Neural cell (in vitro differentiated cells): ENCODE measurements at regions not wholly inside any gene's neighbourhood (a gene's known extent, or its start where the extent isn't known, plus 50 kb on each side); places are given as distances from the start of the nearest gene placed in this dataset.

ENCODE experiments used
- H2AFZ ChIP-seq: fragments of 200-600, 300-800 bp; sonication (generic), shearing (Covaris generic); 2 replicates; pipeline ENCODE4 v1.6.0; 2014; ENCODE audit warnings: low read depth, mild to moderate bottlenecking, antibody characterized with exemption, low read length, moderate library complexity
- H3F3A ChIP-seq: fragments of 200-600 bp; shearing (Covaris generic); 2 replicates; pipeline ENCODE4 v1.6.1; 2016; ENCODE audit warnings: mild to moderate bottlenecking, moderate library complexity, mixed read lengths, antibody characterized with exemption, low read length; ENCODE audit not compliant: insufficient read depth, poor library complexity, severe bottlenecking
- H3K27ac ChIP-seq: fragments of 200-600, 300-800 bp; sonication (generic), shearing (Covaris generic); 2 replicates; pipeline ENCODE4 v1.5.1; 2014; ENCODE audit warnings: mild to moderate bottlenecking, low read length, moderate library complexity
- H3K27me3 ChIP-seq: fragments of 300-800, 200-600 bp; sonication (generic), shearing (Covaris generic); 2 replicates; pipeline ENCODE4 v1.6.0; 2014; ENCODE audit warnings: mild to moderate bottlenecking, low read depth, low read length, moderate library complexity; ENCODE audit not compliant: insufficient read depth
- H3K36me3 ChIP-seq: fragments of 300-800, 200-600 bp; sonication (generic), shearing (Covaris generic); 2 replicates; pipeline ENCODE4 v1.5.1; 2014; ENCODE audit warnings: mild to moderate bottlenecking, antibody characterized with exemption, low read length, moderate library complexity; ENCODE audit not compliant: insufficient read depth
- H3K4me2 ChIP-seq: fragments of 300-800, 200-600 bp; sonication (generic), shearing (Covaris generic); 2 replicates; pipeline ENCODE4 v1.6.0; 2014; ENCODE audit warnings: mild to moderate bottlenecking, low read length
- H3K4me3 ChIP-seq: fragments of 300-800, 200-600 bp; sonication (generic), shearing (Covaris generic); 2 replicates; pipeline ENCODE4 v1.5.1; 2014; ENCODE audit warnings: mild to moderate bottlenecking, low read length, moderate library complexity
- H3K79me2 ChIP-seq: fragments of 200-600 bp; shearing (Covaris generic); replicated peaks from 2 replicates; pipeline ENCODE4 v1.6.0; 2014; ENCODE audit warnings: mild to moderate bottlenecking, low read length, moderate library complexity; ENCODE audit not compliant: insufficient read depth
- H3K9ac ChIP-seq: fragments of 300-800, 200-600 bp; sonication (generic), shearing (Covaris generic); 2 replicates; pipeline ENCODE4 v1.6.1; 2016; ENCODE audit warnings: mild to moderate bottlenecking, low read length, mixed read lengths
- H3K9me2 ChIP-seq: fragments of 200-600 bp; shearing (Covaris generic); 2 replicates; pipeline ENCODE4 v1.6.1; 2016; ENCODE audit warnings: mild to moderate bottlenecking, low read length, mixed read lengths; ENCODE audit not compliant: insufficient read depth
- H3K9me3 ChIP-seq: fragments of 200-600, 300-800 bp; sonication (generic), shearing (Covaris generic); 2 replicates; pipeline ENCODE4 v1.6.1; 2016; ENCODE audit warnings: mild to moderate bottlenecking, mixed run types, low read length, moderate library complexity, mixed read lengths
- H4K20me1 ChIP-seq: fragments of 200-600 bp; shearing (Covaris generic); 2 replicates; pipeline ENCODE4 v1.6.1; 2016; ENCODE audit warnings: mild to moderate bottlenecking, mixed run types; ENCODE audit not compliant: insufficient read depth
- EP300 ChIP-seq: fragments of 450-650 bp; conservative IDR thresholded peaks from 2 replicates; pipeline ENCODE4 v1.6.1; 2014; ENCODE audit warnings: antibody characterized with exemption, mild to moderate bottlenecking, moderate library complexity; ENCODE audit not compliant: poor library complexity, severe bottlenecking
- EZH2 ChIP-seq: fragments of 200-600, 300-800 bp; shearing (Covaris generic), sonication (generic); IDR thresholded peaks from 2 replicates; pipeline ENCODE4 v1.6.1; 2014; ENCODE audit warnings: antibody characterized with exemption, low read length, borderline replicate concordance, mild to moderate bottlenecking; ENCODE audit not compliant: insufficient read depth, poor library complexity, severe bottlenecking
- MXI1 ChIP-seq: fragments of 450-650 bp; conservative IDR thresholded peaks from 2 replicates; pipeline ENCODE4 v1.6.1; 2014; ENCODE audit warnings: antibody characterized with exemption, mild to moderate bottlenecking; ENCODE audit not compliant: poor library complexity, severe bottlenecking
- POLR2AphosphoS5 ChIP-seq: IDR thresholded peaks from 2 replicates; pipeline ENCODE4 v1.6.1; 2012
- RAD21 ChIP-seq: fragments of 450-650 bp; conservative IDR thresholded peaks from 2 replicates; pipeline ENCODE4 v1.6.1; 2014; ENCODE audit warnings: antibody characterized with exemption, mild to moderate bottlenecking, moderate library complexity
- SMC3 ChIP-seq: fragments of 450-650 bp; conservative IDR thresholded peaks from 2 replicates; pipeline ENCODE4 v1.6.1; 2014; ENCODE audit warnings: antibody characterized with exemption, mild to moderate bottlenecking, moderate library complexity; ENCODE audit not compliant: poor library complexity
- TAF1 ChIP-seq: IDR thresholded peaks from 2 replicates; pipeline ENCODE4 v1.6.1; 2012; ENCODE audit warnings: low read depth
- TF ChIP-seq, protein P1 (sequence below): IDR thresholded peaks from 2 replicates; pipeline ENCODE4 v1.6.1; 2012; ENCODE audit warnings: borderline replicate concordance
- TF ChIP-seq, protein P2 (sequence below): fragments of 450-650 bp; IDR thresholded peaks from 2 replicates; pipeline ENCODE4 v1.5.1; 2014; ENCODE audit warnings: antibody characterized with exemption, mild to moderate bottlenecking, moderate library complexity; ENCODE audit not compliant: poor library complexity, severe bottlenecking

DNA sequence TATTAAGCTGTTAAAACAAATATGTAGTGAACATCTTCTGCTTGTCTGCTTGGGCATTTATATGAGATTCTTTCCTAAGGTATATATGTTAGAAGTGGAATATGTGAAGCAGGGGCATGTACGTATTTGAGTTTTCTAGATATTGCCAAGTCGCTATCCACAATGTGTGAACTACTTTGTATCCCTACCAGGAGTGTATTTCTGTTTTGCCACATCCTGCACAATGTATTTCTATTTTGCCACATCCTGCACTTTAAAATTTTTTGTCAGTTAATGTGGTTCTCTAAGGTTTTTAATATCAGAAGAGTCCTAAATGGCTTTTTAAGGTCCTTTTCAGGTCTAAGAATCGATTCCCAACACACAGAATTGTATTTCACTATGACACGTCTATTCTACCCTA is 141.7 kb upstream of the ATP5MC3 start:
- no peaks in the 10 kb centered on the region for H3K9me3 ChIP-seq
- H4K20me1 ChIP-seq = no peaks in the 10 kb centered on the region
- H3K27ac ChIP-seq = no peak overlapping the region
- H3K4me3 ChIP-seq = no peak overlapping the region
- H3K9me2 ChIP-seq = no peaks in the 10 kb centered on the region
- H3K79me2 ChIP-seq = no peaks in the 10 kb centered on the region
- no peaks in the 10 kb centered on the region for H3K27me3 ChIP-seq
- TF ChIP-seq MXI1 (no peak), TAF1 (no peak), POLR2AphosphoS5 (no peak), SMC3 (no peak), EP300 (no peak), RAD21 (no peak), EZH2 (no peak)
- TF ChIP-seq, protein P1, sequence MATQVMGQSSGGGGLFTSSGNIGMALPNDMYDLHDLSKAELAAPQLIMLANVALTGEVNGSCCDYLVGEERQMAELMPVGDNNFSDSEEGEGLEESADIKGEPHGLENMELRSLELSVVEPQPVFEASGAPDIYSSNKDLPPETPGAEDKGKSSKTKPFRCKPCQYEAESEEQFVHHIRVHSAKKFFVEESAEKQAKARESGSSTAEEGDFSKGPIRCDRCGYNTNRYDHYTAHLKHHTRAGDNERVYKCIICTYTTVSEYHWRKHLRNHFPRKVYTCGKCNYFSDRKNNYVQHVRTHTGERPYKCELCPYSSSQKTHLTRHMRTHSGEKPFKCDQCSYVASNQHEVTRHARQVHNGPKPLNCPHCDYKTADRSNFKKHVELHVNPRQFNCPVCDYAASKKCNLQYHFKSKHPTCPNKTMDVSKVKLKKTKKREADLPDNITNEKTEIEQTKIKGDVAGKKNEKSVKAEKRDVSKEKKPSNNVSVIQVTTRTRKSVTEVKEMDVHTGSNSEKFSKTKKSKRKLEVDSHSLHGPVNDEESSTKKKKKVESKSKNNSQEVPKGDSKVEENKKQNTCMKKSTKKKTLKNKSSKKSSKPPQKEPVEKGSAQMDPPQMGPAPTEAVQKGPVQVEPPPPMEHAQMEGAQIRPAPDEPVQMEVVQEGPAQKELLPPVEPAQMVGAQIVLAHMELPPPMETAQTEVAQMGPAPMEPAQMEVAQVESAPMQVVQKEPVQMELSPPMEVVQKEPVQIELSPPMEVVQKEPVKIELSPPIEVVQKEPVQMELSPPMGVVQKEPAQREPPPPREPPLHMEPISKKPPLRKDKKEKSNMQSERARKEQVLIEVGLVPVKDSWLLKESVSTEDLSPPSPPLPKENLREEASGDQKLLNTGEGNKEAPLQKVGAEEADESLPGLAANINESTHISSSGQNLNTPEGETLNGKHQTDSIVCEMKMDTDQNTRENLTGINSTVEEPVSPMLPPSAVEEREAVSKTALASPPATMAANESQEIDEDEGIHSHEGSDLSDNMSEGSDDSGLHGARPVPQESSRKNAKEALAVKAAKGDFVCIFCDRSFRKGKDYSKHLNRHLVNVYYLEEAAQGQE = no peak
- TF ChIP-seq, protein P2, sequence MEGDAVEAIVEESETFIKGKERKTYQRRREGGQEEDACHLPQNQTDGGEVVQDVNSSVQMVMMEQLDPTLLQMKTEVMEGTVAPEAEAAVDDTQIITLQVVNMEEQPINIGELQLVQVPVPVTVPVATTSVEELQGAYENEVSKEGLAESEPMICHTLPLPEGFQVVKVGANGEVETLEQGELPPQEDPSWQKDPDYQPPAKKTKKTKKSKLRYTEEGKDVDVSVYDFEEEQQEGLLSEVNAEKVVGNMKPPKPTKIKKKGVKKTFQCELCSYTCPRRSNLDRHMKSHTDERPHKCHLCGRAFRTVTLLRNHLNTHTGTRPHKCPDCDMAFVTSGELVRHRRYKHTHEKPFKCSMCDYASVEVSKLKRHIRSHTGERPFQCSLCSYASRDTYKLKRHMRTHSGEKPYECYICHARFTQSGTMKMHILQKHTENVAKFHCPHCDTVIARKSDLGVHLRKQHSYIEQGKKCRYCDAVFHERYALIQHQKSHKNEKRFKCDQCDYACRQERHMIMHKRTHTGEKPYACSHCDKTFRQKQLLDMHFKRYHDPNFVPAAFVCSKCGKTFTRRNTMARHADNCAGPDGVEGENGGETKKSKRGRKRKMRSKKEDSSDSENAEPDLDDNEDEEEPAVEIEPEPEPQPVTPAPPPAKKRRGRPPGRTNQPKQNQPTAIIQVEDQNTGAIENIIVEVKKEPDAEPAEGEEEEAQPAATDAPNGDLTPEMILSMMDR = no peak
- H3K4me2 ChIP-seq = no peak overlapping the region
- no peak overlapping the region for H2AFZ ChIP-seq
- H3K9ac ChIP-seq = no peak overlapping the region
- no peaks in the 10 kb centered on the region for H3K36me3 ChIP-seq
- no peaks in the 10 kb centered on the region for H3F3A ChIP-seq

DNA sequence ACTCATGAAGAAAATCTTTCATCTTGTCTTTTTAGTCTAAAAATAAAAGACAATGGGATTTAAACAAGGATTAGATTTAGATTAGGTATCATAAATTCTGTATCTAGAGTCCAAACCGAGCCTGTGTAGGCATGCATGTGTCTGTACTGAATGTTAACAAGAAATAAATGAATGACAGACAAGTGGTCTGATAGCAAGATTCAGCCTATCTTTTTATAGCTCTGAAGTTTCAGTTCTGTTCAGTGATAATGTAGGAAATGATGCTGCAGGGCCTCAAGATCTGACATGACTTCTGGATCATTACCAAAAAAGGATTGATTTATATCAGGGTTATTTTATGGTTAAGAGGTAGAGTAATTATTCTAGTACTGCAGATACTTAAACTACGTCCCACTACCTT is 137.0 kb upstream of the ATP5MC3 start:
- Histone ChIP-seq H3F3A (no peaks in the 10 kb centered on the region), H3K27me3 (no peaks in the 10 kb centered on the region), H3K4me3 (no peak overlapping the region), H3K4me2 (no peak overlapping the region), H3K9ac (no peak overlapping the region), H3K9me2 (no peaks in the 10 kb centered on the region), H2AFZ (no peak overlapping the region), H3K9me3 (no peaks in the 10 kb centered on the region), H3K79me2 (no peaks in the 10 kb centered on the region), H4K20me1 (no peaks in the 10 kb centered on the region), H3K27ac (no peak overlapping the region), H3K36me3 (no peaks in the 10 kb centered on the region)
- no peak for TF ChIP-seq RAD21
- TF ChIP-seq EP300 = no peak
- TF ChIP-seq TAF1 = no peak
- no peak for TF ChIP-seq SMC3
- TF ChIP-seq POLR2AphosphoS5 = no peak
- TF ChIP-seq, protein P1 = no peak
- TF ChIP-seq MXI1 = no peak
- TF ChIP-seq, protein P2 = no peak
- TF ChIP-seq EZH2 = no peak
